DOHH2 (cell line): ENCODE measurements at regions not wholly inside any gene's neighbourhood (a gene's known extent, or its start where the extent isn't known, plus 50 kb on each side); places are given as distances from the start of the nearest gene placed in this dataset.

ENCODE experiments used
- H3F3A ChIP-seq: fragments of 200-600 bp; sonication (generic), shearing (Covaris generic); 2 replicates; pipeline ENCODE4 v1.6.0; 2016; ENCODE audit warnings: antibody characterized with exemption, mild to moderate bottlenecking; ENCODE audit not compliant: control insufficient read depth, insufficient read depth
- H3K27ac ChIP-seq: fragments of 200-600 bp; sonication (generic); 2 replicates; pipeline ENCODE4 v1.5.1; 2014; ENCODE audit warnings: low read depth, mild to moderate bottlenecking, low read length, moderate library complexity
- H3K27me3 ChIP-seq: fragments of 200-600 bp; sonication (generic); 2 replicates; pipeline ENCODE4 v1.6.1; 2014; ENCODE audit warnings: mild to moderate bottlenecking, low read length, mixed read lengths; ENCODE audit not compliant: control insufficient read depth
- H3K36me3 ChIP-seq: fragments of 200-600 bp; sonication (generic); 2 replicates; pipeline ENCODE4 v1.6.1; 2014; ENCODE audit warnings: mild to moderate bottlenecking, low read length, moderate library complexity, mixed read lengths; ENCODE audit not compliant: control insufficient read depth
- H3K4me1 ChIP-seq: fragments of 200-600 bp; sonication (generic); 2 replicates; pipeline ENCODE4 v1.6.1; 2014; ENCODE audit warnings: mild to moderate bottlenecking, low read length, mixed read lengths; ENCODE audit not compliant: control insufficient read depth
- H3K4me2 ChIP-seq: fragments of 200-600 bp; sonication (generic); 2 replicates; pipeline ENCODE4 v1.6.0; 2014; ENCODE audit warnings: mild to moderate bottlenecking, low read length, moderate library complexity
- H3K4me3 ChIP-seq: fragments of 200-600 bp; sonication (generic); 2 replicates; pipeline ENCODE4 v1.5.1; 2014; ENCODE audit warnings: mild to moderate bottlenecking, low read length, mixed read lengths
- H3K79me2 ChIP-seq: fragments of 200-600 bp; sonication (generic); 2 replicates; pipeline ENCODE4 v1.6.1; 2014; ENCODE audit warnings: mild to moderate bottlenecking, low read length, mixed read lengths; ENCODE audit not compliant: control insufficient read depth
- H3K9me2 ChIP-seq: fragments of 200-600 bp; sonication (generic); replicated peaks from 2 replicates; pipeline ENCODE4 v1.6.1; 2014; ENCODE audit warnings: mild to moderate bottlenecking, low read length, mixed read lengths; ENCODE audit not compliant: control insufficient read depth
- H3K9me3 ChIP-seq: fragments of 200-600 bp; sonication (generic); 2 replicates; pipeline ENCODE4 v1.6.1; 2014; ENCODE audit warnings: antibody characterized with exemption, low read length, mixed read lengths; ENCODE audit not compliant: control insufficient read depth, insufficient read depth
- H4K20me1 ChIP-seq: fragments of 200-600 bp; sonication (generic); 2 replicates; pipeline ENCODE4 v1.6.0; 2014; ENCODE audit warnings: low read depth, mild to moderate bottlenecking, antibody characterized with exemption, low read length, moderate library complexity; ENCODE audit not compliant: control insufficient read depth, insufficient read depth
- CTCF ChIP-seq: fragments of 200-600 bp; sonication (generic); IDR thresholded peaks from one replicate; pipeline ENCODE4 v1.5.1; 2014; ENCODE audit warnings: antibody characterized with exemption, mild to moderate bottlenecking, low read depth, low read length; ENCODE audit not compliant: poor library complexity, severe bottlenecking
- EZH2phosphoT487 ChIP-seq: fragments of 200-600 bp; sonication (generic); IDR thresholded peaks from 2 replicates; pipeline ENCODE4 v1.6.1; 2017; ENCODE audit warnings: borderline replicate concordance, mild to moderate bottlenecking, antibody characterized with exemption, low read length, moderate library complexity, mixed read lengths

- no peaks in the 10 kb centered on the region for H3K4me1 ChIP-seq
- H3K9me2 ChIP-seq: no peaks in the 10 kb centered on the region
- H3K4me3 ChIP-seq: no peak overlapping the region
- no peaks in the 10 kb centered on the region for H3K9me3 ChIP-seq
- H3K4me2 ChIP-seq: no peak overlapping the region
- H3K27ac ChIP-seq: no peak overlapping the region
- H3K27me3 ChIP-seq: no peaks in the 10 kb centered on the region
- H3K79me2 ChIP-seq: no peaks in the 10 kb centered on the region
- no peaks in the 10 kb centered on the region for H4K20me1 ChIP-seq
- no peaks in the 10 kb centered on the region for H3F3A ChIP-seq
- TF ChIP-seq CTCF (no peak), EZH2phosphoT487 (no peak)
- H3K36me3 ChIP-seq: no peaks in the 10 kb centered on the region
Measured at GRCh38 chr2:212692466-212692865, 153.9 kb upstream of the ERBB4 start.

GRCh38 chr2:212686285-212686895 lies 147.8 kb upstream of the ERBB4 start:
- H3K9me3 ChIP-seq: no peaks in the 10 kb centered on the region
- peaks cover 14% of the 10 kb centered on the region for H3K4me1 ChIP-seq
- no peaks in the 10 kb centered on the region for H3K36me3 ChIP-seq
- no peaks in the 10 kb centered on the region for H4K20me1 ChIP-seq
- H3K27me3 ChIP-seq: no peaks in the 10 kb centered on the region
- H3K4me2 ChIP-seq: 0 out of 2 replicates have a peak overlapping the region, but pooled peaks have one; percentile 10
- TF ChIP-seq EZH2phosphoT487 (no peak), CTCF (peak; percentile 72)
- no peaks in the 10 kb centered on the region for H3K79me2 ChIP-seq
- H3K4me3 ChIP-seq: no peak overlapping the region
- H3K27ac ChIP-seq: no peak overlapping the region
- H3K9me2 ChIP-seq: no peaks in the 10 kb centered on the region
- no peaks in the 10 kb centered on the region for H3F3A ChIP-seq

GRCh38 chr2:212683346-212684097 lies 144.9 kb upstream of the ERBB4 start:
- TF ChIP-seq EZH2phosphoT487 (no peak), CTCF (no peak)
- Histone ChIP-seq H3F3A (no peaks in the 10 kb centered on the region), H3K27me3 (no peaks in the 10 kb centered on the region), H3K4me3 (no peak overlapping the region), H3K27ac (no peak overlapping the region), H3K36me3 (no peaks in the 10 kb centered on the region), H3K4me1 (peaks cover 14% of the 10 kb centered on the region), H3K9me2 (no peaks in the 10 kb centered on the region), H3K9me3 (no peaks in the 10 kb centered on the region), H3K4me2 (peak overlapping the region; percentile 32), H3K79me2 (no peaks in the 10 kb centered on the region), H4K20me1 (no peaks in the 10 kb centered on the region)
